NB4 (cell line): ENCODE measurements at regions not wholly inside any gene's neighbourhood (a gene's known extent, or its start where the extent isn't known, plus 50 kb on each side); places are given as distances from the start of the nearest gene placed in this dataset.
"Not testable (repeated sequence)": the region's sequence is repeated elsewhere in the genome, so short reads cannot be mapped to it uniquely, and the experiment has no call there.

Experiments used
- DNase-seq: peaks from one replicate; pipeline ENCODE4 v3.0.0; 2010; ENCODE audit warnings: low read depth
- H3K4me3 ChIP-seq: one replicate; pipeline ENCODE4 v1.5.1; 2011; ENCODE audit warnings: mild to moderate bottlenecking, low read depth, low read length, moderate library complexity
- CTCF ChIP-seq: IDR thresholded peaks from one replicate; pipeline ENCODE4 v1.5.1; 2012; ENCODE audit warnings: low read depth, low read length
- MAX ChIP-seq: IDR thresholded peaks from 2 replicates; pipeline ENCODE4 v1.6.1; 2011; ENCODE audit warnings: low read depth, low read length
- MYC ChIP-seq: IDR thresholded peaks from 2 replicates; pipeline ENCODE4 v1.6.1; 2011; ENCODE audit warnings: low read depth, low read length
- POLR2A ChIP-seq: IDR thresholded peaks from 2 replicates; pipeline ENCODE4 v1.6.1; 2011; ENCODE audit warnings: mild to moderate bottlenecking; ENCODE audit not compliant: insufficient read length; ENCODE audit errors: extremely low read depth

- no peak for DNase-seq
- TF ChIP-seq MAX (no peak), POLR2A (no peak), MYC (no peak), CTCF (no peak)
- no peak overlapping the region for H3K4me3 ChIP-seq
Measured at GRCh38 chr9:2396622-2397285, 224.8 kb upstream of the VLDLR start.

- not testable (repeated sequence) for DNase-seq, H3K4me3 ChIP-seq
Measured at GRCh38 chr9:2397875-2398274, 223.7 kb upstream of the VLDLR start.

- DNase-seq, H3K4me3 ChIP-seq: not testable (repeated sequence)
Measured at GRCh38 chr9:2401746-2402145, 219.8 kb upstream of the VLDLR start.

- no peak overlapping the region for H3K4me3 ChIP-seq
- DNase-seq: no peak
- TF ChIP-seq CTCF: no peak
- no peak for TF ChIP-seq MYC
- TF ChIP-seq MAX: no peak
- no peak for TF ChIP-seq POLR2A
Measured at GRCh38 chr9:2403701-2404100, 217.9 kb upstream of the VLDLR start.

- no peak overlapping the region for H3K4me3 ChIP-seq
- no peak for DNase-seq
- no peak for TF ChIP-seq MAX
- TF ChIP-seq MYC: no peak
- TF ChIP-seq CTCF: no peak
- no peak for TF ChIP-seq POLR2A
Measured at GRCh38 chr9:2406252-2406651, 215.3 kb upstream of the VLDLR start.

- TF ChIP-seq CTCF (no peak), POLR2A (no peak), MAX (no peak), MYC (no peak)
- no peak for DNase-seq
Measured at GRCh38 chr9:2407450-2407849, 214.1 kb upstream of the VLDLR start.

GRCh38 chr9:2411459-2412215, 209.9 kb upstream of the VLDLR start:
- TF ChIP-seq CTCF: no peak
- TF ChIP-seq POLR2A: no peak
- TF ChIP-seq MAX: no peak
- TF ChIP-seq MYC: no peak
- no peak overlapping the region for H3K4me3 ChIP-seq
- no peak for DNase-seq

More at GRCh38 chr9:2407450-2407849, 214.1 kb upstream of the VLDLR start:
- no peak overlapping the region for H3K4me3 ChIP-seq
